Mucosa of gallbladder (tissue), 1 donor: ENCODE measurements at regions not wholly inside any gene's neighbourhood (a gene's known extent, or its start where the extent isn't known, plus 50 kb on each side); places are given as distances from the start of the nearest gene placed in this dataset.

ENCODE experiments used
- DNase-seq: peaks from one replicate; pipeline ENCODE4 v3.0.0-alpha.2; 2020; ENCODE audit warnings: low spot score
- donor health status: DM: no; HTN: no; CAD: no.

DNA sequence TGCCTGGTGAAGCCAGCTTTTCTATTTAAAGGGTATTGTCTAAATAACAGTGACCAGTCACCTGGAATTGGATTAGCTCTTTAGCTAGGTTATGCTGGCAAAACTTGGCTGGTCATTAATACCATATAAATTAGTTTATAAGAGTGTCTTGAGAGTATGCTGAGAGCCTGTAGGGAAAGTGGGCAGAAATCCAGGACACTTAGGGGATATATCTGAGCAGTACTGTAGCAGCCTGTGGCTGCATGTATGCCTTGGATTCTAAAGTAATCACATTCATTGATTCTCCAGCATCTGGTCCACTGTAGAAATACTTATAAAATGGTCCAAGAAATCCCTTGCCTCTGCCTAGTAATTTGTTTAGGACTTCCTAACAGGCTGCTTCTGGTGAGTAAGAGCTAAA lies 288.9 kb upstream of the DMAC1 start:
- DNase-seq = no peak

DNA sequence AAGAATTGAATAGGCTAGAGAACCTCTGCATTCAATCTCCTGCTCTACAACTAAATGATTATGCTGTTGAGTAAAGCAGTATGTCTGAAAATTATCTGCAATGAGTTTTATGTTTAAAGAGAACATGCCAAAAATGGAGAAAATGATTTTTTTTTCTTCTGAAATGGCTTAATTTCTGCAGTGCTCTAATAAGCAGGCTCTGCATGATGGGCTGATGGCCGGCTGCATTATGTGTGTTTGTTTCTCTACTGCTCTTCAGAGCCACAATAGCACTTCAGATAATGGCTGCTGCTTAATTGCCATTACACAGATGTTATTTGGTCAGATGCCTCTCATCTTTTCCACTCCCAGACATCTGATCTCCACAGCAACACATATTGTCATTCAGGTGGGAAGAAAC lies 286.4 kb upstream of the DMAC1 start:
- DNase-seq = no peak

DNA sequence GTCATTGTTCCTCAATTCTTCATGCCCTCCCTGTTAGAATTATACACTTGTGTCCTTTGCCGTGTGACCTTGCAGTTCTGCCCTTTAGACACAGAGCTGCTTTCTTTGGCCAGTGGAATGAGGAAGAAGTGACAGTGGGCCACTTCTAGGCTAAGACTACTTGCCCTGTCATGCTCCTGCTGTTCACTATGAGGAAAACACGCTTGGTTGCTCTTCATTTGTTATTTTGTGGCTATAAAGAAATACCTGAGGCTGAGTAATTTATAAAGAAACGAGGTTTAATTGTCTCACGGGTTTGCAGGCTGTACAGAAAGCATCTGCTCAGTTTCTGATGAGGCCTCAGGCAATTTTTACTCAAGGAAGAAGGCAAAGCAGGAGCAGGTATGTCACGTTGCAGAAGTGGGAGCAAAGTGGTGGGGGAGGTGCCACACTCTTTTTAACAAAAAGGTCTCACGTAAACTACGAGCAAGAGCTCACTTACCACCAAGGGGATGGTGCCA lies 279.1 kb upstream of the DMAC1 start:
- DNase-seq = no peak

DNA sequence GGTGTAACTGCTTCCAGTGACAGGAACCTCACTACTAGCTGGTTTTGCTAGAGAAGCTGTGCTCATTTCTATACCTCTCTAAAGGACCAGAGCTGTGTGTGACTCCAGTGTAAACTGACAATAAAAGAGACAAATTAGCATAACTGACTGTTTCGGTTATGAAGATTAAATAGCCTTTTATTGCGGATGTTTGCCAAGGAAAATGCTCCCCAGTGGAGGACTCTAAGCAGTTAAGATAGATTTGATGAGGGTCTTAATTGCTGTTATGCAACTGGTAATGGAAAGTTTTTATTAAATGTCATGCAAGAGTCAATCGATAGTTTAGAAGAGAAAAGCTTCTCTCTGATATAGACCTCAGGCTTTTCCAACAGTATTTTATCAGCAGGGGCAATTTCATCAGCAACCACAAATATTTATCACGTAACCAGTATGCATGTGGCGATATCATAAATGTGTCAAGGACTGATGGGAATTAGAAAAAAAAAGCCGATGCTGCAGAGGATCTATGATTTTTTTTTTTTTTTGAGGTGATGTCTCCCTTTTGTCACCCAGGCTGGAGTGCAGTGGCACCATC lies 275.2 kb upstream of the DMAC1 start:
- no peak for DNase-seq

DNA sequence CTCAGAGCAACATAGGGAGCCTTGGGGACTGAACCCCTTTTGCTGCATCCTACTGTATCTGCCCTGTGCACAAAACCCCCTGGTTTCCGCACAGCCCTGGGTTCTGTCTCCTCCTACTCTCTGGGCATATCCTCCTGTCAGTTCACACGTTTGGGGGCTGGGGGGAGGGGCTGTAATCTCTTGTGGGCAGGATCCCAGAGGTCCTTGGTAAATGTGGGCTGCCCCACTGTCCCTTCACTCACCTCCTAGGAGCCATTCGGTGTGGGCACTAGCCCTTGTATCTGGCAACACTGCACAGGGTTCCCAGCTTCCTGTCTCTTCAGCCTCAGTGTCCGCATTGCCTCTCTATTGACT lies 271.8 kb upstream of the DMAC1 start:
- no peak for DNase-seq

DNA sequence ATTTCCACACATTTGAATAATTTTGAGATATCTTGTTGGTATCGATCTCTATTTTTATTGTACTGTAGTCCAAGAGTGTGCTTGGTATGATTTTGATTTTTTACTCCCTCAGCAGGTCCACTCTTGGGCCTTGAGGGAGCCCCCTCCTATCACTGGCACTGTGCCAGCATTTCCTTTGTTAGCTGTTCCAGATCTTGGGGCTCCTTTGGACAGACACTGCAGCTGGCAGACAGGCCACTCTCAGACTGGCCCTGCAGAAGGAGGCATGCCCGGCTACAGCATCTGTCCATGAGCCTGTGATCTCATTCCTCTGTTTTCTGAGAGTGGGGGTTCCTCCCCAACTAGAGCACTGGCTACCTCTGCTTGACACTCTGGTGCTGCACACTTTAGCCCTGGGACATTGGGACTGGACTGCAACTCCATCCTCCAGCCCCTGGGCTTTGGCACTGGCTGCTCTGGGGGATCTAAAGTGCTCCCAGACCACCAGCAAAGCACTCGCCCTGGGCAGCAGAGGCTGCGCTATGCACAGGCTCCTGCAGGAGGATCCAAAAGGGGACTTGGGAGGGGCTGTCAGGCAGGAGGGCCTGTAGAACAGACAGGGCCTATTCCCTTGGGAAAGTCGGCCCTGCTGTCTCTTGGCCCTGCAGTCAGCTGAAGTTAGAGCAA lies 271.3 kb upstream of the DMAC1 start:
- DNase-seq = no peak

DNA sequence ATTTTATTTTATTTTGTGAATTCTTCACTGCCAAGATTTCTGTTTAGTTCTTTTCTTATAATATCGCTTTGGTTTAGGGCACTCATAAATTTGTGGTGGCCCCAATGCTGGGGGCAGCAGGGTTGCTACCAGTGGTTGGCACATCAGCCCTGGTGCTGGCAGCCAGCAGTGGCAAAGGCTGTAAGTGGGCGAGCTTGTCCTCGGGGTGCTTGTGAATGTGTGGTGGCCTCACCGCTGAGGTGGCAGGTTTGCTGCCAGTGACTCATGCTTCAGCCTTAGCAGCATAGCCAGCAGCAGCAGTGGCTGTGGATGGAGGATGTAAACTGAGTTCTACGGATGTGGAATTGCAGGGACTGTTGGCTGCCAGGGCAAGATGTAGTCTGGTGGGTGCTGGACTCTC lies 262.9 kb upstream of the DMAC1 start:
- DNase-seq = no peak

DNA sequence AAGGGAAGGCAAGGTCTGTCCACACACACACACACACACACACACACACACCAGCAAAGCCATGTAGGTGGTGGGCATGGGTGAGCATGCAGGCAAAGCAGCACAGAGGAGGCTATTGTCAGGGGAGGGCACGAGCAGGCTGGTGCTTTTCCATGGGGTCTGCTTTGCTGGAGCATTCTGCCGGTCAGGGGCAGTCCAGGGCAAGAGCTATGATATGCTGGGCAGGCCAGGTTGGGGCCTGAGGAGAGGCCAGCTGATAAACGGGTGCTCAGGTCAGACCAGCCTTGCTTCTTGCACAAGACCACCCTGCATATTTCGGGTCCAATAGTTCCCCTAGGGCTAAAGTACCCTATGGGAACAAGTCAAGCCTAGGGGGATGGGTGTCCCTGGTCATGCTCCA lies 253.9 kb upstream of the DMAC1 start:
- DNase-seq = no peak

DNA sequence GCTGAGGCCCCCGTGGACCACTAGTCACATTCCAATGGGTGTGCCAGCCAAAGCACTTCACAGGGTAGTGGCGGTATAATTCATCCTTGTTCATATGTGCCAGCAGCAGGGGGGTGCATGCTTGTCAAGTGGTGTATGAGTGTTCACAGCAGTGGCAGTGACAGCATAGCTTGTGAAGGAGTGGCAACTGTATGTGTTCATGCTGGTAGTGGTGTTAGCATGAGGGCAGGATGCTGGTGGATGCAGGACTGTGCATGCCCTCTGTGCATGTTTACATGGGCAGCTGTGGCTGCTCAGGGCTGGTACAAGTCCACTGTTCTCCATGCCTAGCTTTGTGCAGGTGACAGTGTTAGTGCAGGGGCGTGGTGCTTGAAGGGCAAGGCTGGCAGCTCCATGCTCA lies 253.4 kb upstream of the DMAC1 start:
- DNase-seq = no peak

DNA sequence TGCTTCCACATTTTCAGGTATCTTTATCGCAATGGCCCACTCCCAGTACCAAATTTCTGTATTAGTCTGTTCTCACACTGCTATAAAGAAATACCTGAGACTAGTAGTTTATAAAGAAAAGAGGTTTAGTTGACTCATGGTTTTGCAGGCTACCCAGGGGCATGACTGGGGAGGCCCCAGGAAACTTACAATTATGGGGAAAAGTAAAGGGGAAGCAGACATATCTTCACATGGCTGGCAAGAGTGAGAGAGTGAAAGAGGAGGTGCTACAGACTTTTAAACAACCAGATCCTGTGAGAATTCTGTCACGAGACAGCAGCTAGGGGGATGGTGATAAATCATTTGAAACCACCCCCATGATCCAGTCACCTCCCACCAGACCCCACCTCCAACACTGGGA lies 238.2 kb upstream of the DMAC1 start:
- no peak for DNase-seq

DNA sequence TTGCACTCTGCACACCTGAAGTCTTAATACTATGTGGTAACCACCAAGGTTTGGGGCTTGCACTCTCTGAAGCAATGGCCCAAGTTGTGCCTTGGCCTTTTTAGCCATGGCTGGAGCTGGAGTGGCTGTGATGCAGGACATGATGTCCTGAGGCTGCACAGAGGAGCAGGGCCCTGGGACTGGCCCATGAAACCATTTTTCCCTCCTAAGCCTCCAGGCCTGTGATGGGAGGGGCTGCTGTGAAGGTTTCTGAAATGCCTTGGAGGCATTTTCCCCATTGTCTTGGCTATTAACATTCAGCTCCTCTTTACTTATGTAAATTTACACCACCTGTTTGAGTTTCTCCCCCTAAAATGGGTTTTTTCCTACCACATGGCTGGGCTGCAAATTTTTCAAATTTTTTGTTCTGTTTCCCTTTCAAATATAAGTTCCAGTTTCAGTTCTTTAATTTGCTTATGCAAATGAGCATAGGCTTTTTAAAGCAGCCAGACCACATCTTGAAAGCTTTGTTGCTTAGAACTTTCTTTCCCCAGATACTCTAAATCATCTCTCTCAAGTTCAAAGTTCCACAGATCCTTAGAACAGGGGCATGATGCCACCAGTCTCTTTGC lies 237.4 kb upstream of the DMAC1 start:
- no peak for DNase-seq

DNA sequence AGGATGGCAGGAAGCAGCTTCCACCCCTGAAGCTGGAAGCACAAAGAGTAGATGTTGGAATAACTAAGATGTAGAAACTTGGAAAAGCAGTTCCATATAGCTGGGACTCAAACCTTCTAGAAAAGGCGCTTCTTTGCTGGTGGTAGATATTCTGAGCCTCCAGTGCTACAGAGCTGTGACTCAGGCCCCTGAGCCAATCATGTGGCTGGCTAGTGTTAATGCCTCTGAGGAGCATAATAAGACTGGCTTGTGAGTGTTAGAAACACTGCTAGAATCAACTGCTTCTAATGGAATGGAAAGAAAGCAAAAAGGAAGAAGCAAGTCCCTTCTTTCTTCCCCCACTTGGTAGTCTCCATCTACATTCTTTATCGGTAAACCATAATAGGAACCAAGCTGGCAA lies 234.2 kb upstream of the DMAC1 start:
- no peak for DNase-seq

DNA sequence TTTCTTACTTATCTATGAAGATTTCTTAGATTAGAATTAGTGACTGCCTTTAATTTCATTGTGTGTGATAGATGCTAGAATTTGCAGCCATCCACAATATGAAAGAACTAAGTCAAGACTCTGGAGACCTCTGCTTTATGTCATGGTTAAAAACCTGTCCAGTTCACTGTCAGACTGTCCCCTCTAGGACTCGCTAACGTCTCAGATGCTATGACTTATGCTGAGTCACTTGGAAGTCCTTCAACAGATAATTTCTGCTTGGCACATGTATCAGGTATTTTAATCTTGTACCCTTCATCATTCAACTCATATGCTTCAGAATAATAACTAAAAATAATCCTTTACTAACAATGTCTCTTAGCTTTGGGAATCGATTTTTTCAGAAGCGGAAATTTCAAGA lies 230.5 kb upstream of the DMAC1 start:
- DNase-seq = no peak

DNA sequence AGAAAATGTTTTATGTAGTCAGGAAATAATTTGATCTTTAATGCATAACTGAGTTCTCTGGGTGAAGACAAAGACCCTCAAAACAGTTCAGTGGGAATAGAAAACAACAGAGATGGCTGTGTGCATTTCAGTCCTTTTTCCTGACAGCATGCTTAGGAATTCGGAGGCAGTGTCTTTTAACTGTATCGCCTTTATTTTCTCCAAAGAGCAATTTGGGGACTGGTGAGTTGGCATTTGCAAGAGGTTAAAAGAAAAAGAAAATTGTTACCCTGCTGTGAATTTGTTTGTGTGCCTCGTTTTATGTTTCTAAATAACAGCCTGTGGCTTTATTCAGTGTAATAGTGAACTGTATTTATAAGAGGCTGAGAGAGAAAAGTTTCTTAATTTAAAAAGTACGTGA lies 227.8 kb upstream of the DMAC1 start:
- no peak for DNase-seq

DNA sequence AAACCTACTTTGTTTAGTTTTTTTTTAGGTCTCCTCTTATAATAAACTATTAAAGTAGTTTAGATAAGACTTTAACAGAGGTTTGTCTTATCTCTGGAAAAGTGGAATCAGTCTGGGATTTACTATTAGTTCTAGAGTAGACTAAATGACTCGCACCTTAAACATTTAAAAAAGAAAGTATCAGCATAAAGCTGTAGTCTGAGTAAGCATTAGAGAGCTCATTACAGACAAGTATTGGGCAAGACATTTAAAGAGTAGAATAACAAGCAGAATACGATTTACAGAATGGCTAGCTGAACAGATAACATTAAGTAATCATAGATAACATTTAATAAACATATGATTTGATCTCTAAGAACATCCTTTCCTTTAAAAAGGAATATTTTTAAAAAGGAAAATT lies 226.0 kb upstream of the DMAC1 start:
- DNase-seq = no peak

DNA sequence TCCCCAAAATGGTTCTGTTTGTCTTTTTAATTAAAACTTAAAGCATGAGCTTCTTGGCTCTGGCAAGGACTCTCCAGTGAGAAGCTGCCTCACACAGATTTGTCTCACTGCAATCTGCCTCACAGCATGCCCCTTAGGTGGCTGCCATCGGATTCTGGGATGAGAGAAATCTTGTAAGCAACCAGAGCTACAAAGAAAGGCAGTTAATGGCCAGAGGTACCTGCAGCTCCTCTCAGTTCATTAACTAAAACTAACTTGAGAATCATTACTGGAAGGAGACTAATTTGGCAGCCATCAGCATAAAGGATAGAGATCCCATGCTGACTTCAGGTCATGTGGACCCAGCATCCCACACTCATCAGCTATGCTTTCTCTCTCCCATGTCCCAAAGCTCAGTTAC lies 220.6 kb upstream of the DMAC1 start:
- DNase-seq = no peak

DNA sequence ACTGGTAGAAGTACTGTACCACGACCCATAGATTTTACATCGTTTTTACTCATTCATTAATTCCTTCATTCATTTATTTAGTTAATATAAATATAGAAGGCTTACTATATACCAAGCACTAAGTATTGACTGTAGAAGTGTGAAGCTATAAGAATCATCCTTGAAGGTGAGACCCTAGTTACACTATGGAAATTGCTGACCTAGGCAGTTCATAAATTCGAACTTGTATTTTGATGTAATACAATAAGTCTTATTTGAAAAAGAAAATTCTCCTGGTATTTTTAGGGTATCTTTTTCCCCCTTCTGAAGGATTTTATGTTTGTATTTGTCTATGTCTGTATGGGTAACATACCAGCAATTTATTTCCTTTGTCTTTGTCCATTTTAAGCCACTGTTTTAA lies 220.1 kb upstream of the DMAC1 start:
- DNase-seq = no peak

DNA sequence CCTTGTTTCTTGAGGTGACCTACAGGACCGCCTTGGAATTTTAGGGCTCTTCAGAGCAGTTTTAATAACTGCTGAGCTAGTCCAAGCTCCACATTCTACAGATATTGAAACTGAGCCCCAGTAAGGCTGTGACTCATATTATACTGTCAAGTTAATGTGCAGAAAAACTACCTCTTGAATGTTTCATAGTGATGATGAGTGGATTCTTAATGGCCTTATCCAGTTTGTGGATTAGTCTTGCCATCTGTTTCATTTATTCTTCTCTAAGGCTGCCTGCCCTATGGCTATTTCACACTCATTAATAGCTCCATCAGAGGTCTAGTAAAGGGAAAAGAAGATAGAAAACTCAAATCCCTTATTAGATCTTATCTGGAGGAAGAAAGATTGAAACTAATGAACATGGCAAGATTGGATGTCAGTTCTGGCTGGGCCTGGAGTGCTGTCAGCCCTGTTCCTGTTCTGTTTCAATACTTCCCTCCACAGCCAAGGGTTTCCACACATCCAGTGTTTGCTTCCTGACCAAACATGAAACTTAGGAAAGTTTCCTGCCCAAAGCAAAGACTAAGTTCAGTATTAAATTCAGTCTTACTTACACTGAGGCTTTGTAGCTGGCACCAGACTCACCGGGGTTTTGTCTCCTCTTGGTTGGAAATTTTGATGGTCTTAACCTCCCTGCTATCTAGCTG lies 215.6 kb upstream of the DMAC1 start:
- DNase-seq = no peak

DNA sequence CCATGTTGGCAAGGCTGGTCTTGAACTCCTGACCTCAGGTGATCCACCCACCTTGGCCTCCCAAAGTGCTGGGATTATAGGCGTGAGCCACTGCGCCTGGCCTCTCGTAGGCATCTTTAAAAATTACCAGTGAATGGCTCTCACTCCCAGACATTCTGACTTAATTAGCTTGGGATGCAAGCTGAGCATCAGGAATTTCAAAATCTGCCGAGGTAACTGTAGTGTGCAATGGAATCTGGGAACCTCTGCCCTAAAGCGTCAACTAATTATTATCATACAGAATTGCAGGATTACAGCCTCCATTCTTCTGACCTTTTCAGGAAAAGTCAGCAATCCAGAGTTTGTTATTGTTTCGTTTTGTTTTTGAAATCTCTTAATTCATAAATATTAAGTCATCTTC lies 213.4 kb upstream of the DMAC1 start:
- no peak for DNase-seq

DNA sequence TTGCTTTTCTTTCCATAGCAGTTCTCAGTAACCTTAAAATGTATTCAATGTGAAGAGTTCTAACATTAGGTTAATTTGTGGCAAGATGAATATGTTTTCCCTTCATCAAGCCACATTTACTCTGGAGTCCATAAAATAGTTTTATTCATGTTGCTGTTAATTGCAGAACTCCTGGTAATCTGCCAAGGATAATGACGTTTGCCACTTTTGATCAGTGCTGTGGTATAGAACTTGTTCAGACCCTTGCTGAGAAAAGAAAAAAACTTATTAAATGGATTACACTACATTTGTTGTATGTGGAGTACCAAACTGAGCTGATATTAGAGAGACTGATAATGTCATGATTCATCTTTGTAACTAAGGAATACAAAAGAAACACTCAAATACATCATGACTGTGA lies 212.4 kb upstream of the DMAC1 start:
- DNase-seq = no peak

DNA sequence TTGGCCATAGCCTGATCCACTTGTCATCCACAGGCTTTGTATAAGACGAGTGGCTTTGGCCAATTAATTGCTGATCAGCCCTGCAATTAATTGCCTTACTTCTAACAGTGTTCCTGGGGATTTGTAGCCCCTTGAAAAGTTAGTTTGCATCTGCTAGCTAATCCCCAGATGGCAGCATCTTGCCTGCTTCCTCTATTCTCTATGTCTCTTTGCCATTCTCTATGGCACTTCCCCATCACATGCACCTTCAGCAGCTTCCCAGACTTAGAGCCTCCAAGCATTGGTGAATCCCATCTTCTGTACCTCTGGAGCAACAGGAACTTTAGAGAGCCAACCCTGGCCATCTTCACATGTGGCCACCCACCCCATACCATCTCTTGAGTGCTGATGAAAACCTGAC lies 197.0 kb upstream of the DMAC1 start:
- no peak for DNase-seq

DNA sequence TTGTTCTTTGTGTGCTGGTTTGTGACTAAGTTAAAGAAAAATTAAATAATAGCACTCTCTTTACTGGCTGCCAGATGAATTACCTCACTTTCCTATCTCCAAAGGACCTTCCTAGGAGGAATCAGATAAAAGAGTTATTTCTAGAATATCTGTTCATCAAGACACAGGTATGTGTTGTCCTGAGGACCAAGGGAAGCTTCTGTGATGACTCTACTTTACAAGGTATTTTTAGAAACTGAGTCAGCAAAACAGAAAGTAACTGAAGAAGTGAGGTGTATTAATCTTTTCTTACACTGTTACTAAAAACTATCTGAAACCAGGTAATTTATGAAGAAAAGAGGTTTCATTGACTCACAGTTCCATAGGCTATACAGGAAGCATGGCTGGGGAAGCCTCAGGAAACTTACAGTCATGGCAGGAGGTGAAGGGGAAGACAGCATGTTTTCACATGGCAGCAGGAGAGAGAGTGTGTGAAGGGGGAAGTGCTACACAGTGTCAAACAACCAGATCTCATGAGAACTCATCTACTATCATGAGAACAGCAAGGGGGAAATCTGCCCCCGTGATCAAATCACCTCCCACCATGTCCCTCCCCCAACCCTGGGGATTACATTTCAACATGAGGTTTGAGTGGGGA lies 189.2 kb upstream of the DMAC1 start:
- no peak for DNase-seq

DNA sequence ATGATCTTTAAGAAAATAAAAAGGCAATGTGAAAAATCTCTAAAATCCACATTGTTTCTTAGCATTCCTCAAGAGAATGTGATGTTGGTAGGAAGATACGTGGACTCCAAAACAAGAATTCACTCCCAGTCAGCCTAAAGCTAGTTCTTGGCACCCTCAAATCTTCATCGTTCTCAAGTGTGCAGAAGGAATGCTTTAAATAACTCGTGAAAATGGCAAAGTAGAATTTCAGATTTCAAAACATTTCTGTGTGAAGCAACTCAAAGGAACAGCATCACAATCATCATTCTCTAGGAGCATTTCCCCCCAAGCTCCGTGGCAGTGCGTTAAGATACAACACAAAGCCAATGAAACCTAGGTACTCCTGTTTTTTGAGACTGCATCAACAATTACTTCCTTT lies 185.1 kb upstream of the DMAC1 start:
- no peak for DNase-seq
